ENCODE measurements at regions not wholly inside any gene's neighbourhood (a gene's known extent, or its start where the extent isn't known, plus 50 kb on each side); places are given as distances from the start of the nearest gene placed in this dataset.

DNA sequence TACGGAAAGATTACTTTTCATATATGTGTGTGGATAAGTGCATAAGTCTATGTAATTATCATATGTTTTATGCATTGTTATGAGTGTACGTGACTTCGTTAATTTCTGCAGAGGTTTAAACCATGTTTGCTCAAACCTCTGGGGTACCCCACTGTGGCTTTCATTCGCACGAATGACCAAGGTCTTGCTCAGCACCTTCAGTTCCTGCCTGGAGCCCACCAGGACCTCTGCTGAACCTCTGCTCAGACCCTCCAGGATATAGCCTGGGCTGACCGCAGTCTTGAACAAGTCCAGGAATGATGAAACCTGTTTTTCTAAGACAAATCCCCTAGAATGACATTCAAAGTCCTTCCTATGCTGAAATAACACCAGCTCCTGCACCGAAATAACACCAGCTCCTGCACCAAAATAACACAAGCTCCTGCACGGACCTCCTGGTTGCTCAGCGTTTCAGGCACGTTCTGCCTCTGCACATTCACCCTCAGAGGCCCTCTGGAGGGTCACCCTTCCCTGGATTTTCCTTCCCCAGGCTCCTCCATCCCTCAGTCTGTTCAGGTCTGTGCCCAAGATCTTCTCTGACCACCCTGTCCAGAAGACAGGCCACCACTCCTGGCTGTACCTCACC, 99.7 kb upstream of the BOD1 start:
- DNase-seq (ENCODE audit: low spot score), result no peak
- no peak overlapping the region for H3K9ac ChIP-seq (ENCODE audit: low read depth in 1 of 2, low read length in 2 of 2)
- no peaks in the 10 kb centered on the region for H3K27me3 ChIP-seq (ENCODE audit: control insufficient read depth in 4 of 4, insufficient read depth in 4 of 4, low read length in 3 of 4)
- H3K4me1 ChIP-seq (ENCODE audit: control insufficient read depth in 4 of 4, insufficient read depth in 4 of 4, low read length in 3 of 4), result peaks cover 7 to 21% (median 15%) of the 10 kb centered on the region in 4 donors
- H3K36me3 ChIP-seq (ENCODE audit: control insufficient read depth in 4 of 4, insufficient read depth in 3 of 4, low read depth in 1 of 4, low read length in 3 of 4), result no peaks in the 10 kb centered on the region
- TF ChIP-seq, protein P1, sequence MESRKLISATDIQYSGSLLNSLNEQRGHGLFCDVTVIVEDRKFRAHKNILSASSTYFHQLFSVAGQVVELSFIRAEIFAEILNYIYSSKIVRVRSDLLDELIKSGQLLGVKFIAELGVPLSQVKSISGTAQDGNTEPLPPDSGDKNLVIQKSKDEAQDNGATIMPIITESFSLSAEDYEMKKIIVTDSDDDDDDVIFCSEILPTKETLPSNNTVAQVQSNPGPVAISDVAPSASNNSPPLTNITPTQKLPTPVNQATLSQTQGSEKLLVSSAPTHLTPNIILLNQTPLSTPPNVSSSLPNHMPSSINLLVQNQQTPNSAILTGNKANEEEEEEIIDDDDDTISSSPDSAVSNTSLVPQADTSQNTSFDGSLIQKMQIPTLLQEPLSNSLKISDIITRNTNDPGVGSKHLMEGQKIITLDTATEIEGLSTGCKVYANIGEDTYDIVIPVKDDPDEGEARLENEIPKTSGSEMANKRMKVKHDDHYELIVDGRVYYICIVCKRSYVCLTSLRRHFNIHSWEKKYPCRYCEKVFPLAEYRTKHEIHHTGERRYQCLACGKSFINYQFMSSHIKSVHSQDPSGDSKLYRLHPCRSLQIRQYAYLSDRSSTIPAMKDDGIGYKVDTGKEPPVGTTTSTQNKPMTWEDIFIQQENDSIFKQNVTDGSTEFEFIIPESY (IDR thresholded peaks at IDR 0.05), result no peak
- TF ChIP-seq TAF1 (conservative IDR thresholded peaks at IDR 0.05) (no peak), YY1 (IDR thresholded peaks at IDR 0.05) (no peak), FOXA2 (IDR thresholded peaks at IDR 0.05) (no peak), JUND (IDR thresholded peaks at IDR 0.05) (no peak), EGR1 (IDR thresholded peaks at IDR 0.05; ENCODE audit: low read depth in 2 of 2) (no peak), FOXA1 (IDR thresholded peaks at IDR 0.05) (no peak), SP1 (IDR thresholded peaks at IDR 0.05) (no peak), GABPA (IDR thresholded peaks at IDR 0.05 in 1 of 2, conservative IDR thresholded peaks at IDR 0.05 in 1 of 2) (no peak)
- TF ChIP-seq, protein P2, sequence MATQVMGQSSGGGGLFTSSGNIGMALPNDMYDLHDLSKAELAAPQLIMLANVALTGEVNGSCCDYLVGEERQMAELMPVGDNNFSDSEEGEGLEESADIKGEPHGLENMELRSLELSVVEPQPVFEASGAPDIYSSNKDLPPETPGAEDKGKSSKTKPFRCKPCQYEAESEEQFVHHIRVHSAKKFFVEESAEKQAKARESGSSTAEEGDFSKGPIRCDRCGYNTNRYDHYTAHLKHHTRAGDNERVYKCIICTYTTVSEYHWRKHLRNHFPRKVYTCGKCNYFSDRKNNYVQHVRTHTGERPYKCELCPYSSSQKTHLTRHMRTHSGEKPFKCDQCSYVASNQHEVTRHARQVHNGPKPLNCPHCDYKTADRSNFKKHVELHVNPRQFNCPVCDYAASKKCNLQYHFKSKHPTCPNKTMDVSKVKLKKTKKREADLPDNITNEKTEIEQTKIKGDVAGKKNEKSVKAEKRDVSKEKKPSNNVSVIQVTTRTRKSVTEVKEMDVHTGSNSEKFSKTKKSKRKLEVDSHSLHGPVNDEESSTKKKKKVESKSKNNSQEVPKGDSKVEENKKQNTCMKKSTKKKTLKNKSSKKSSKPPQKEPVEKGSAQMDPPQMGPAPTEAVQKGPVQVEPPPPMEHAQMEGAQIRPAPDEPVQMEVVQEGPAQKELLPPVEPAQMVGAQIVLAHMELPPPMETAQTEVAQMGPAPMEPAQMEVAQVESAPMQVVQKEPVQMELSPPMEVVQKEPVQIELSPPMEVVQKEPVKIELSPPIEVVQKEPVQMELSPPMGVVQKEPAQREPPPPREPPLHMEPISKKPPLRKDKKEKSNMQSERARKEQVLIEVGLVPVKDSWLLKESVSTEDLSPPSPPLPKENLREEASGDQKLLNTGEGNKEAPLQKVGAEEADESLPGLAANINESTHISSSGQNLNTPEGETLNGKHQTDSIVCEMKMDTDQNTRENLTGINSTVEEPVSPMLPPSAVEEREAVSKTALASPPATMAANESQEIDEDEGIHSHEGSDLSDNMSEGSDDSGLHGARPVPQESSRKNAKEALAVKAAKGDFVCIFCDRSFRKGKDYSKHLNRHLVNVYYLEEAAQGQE (IDR thresholded peaks at IDR 0.05), result no peak
- H3K4me3 ChIP-seq (ENCODE audit: low read depth in 1 of 3, low read length in 3 of 3), result no peak overlapping the region
- H3K9me3 ChIP-seq (ENCODE audit: control insufficient read depth in 4 of 4, low read length in 3 of 4), result no peaks in the 10 kb centered on the region
- no peak overlapping the region for H3K27ac ChIP-seq (ENCODE audit: low read depth in 1 of 2, low read length in 2 of 2)
- WGBS, result 89% methylated on average over 10 of the region's 10 CpGs

DNA sequence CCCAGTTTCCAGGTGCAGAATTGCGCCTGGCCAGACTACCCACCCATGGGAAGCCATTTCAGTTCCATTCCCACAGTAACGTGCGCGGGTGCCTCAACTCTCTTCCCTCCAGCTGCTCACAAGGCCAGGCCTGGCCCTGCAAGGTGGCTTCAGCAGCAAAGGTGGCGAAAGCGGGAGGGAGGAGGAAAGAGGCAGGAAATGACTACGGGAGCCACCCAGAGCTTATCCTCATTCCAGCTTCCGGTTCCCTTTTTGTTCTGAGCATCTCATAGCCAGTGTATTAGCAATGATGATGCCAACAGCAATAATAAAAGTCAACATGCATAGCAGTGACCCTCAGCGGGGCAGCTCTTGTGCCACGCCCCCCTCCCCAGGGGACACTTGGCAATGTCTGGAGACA, 101.5 kb upstream of the BOD1 start:
- H3K9ac ChIP-seq (ENCODE audit: low read depth in 1 of 2, low read length in 2 of 2), result no peak overlapping the region
- TF ChIP-seq TAF1 (conservative IDR thresholded peaks at IDR 0.05) (no peak), JUND (IDR thresholded peaks at IDR 0.05) (no peak), RAD21 (IDR thresholded peaks at IDR 0.05) (no peak), GABPA (IDR thresholded peaks at IDR 0.05 in 1 of 2, conservative IDR thresholded peaks at IDR 0.05 in 1 of 2) (no peak), EGR1 (IDR thresholded peaks at IDR 0.05; ENCODE audit: low read depth in 2 of 2) (no peak), HNF4A (conservative IDR thresholded peaks at IDR 0.05) (no peak), YY1 (IDR thresholded peaks at IDR 0.05) (no peak), FOXA2 (IDR thresholded peaks at IDR 0.05) (no peak), RXRA (IDR thresholded peaks at IDR 0.05) (no peak), NR2F2 (IDR thresholded peaks at IDR 0.05) (no peak), FOXA1 (IDR thresholded peaks at IDR 0.05) (no peak), SP1 (IDR thresholded peaks at IDR 0.05) (no peak), HNF4G (IDR thresholded peaks at IDR 0.05) (no peak)
- TF ChIP-seq, protein P3, sequence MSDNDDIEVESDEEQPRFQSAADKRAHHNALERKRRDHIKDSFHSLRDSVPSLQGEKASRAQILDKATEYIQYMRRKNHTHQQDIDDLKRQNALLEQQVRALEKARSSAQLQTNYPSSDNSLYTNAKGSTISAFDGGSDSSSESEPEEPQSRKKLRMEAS (IDR thresholded peaks at IDR 0.05), result no peak
- TF ChIP-seq, protein P2 (IDR thresholded peaks at IDR 0.05), result no peak
- TF ChIP-seq, protein P1 (IDR thresholded peaks at IDR 0.05), result no peak
- TF ChIP-seq, protein P4, sequence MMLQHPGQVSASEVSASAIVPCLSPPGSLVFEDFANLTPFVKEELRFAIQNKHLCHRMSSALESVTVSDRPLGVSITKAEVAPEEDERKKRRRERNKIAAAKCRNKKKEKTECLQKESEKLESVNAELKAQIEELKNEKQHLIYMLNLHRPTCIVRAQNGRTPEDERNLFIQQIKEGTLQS (IDR thresholded peaks at IDR 0.05), result no peak
- H3K27ac ChIP-seq (ENCODE audit: low read depth in 1 of 2, low read length in 2 of 2), result no peak overlapping the region
- DNase-seq (ENCODE audit: low spot score), result no peak
- H3K27me3 ChIP-seq (ENCODE audit: control insufficient read depth in 4 of 4, insufficient read depth in 4 of 4, low read length in 3 of 4), result no peaks in the 10 kb centered on the region
- H3K9me3 ChIP-seq (ENCODE audit: control insufficient read depth in 4 of 4, low read length in 3 of 4), result no peaks in the 10 kb centered on the region
- H3K36me3 ChIP-seq (ENCODE audit: control insufficient read depth in 4 of 4, insufficient read depth in 3 of 4, low read depth in 1 of 4, low read length in 3 of 4), result no peaks in the 10 kb centered on the region
- H3K4me3 ChIP-seq (ENCODE audit: low read depth in 1 of 3, low read length in 3 of 3), result no peak overlapping the region
- WGBS, result 85% methylated on average over 10 of the region's 10 CpGs
- peaks cover 10 to 27% (median 19%) of the 10 kb centered on the region in 4 donors for H3K4me1 ChIP-seq (ENCODE audit: control insufficient read depth in 4 of 4, insufficient read depth in 4 of 4, low read length in 3 of 4)

Data from liver (tissue), 7 donors.